GM21786 (cell line): ENCODE measurements at regions not wholly inside any gene's neighbourhood (a gene's known extent, or its start where the extent isn't known, plus 50 kb on each side); places are given as distances from the start of the nearest gene placed in this dataset.
"Not testable (repeated sequence)": the region's sequence is repeated elsewhere in the genome, so short reads cannot be mapped to it uniquely, and the experiment has no call there.

Experiments used
- ATAC-seq: cut with Tn5 transposase; IDR thresholded peaks from one replicate; pipeline ENCODE4 v1.9.1; 2021; ENCODE audit not compliant: unreplicated experiment

- not testable (repeated sequence) for ATAC-seq
Measured at GRCh38 chr16:16448423-16448822, 69.5 kb downstream of the NPIPA7 start.

GRCh38 chr16:16449712-16450237, 70.8 kb downstream of the NPIPA7 start:
- not testable (repeated sequence) for ATAC-seq

- not testable (repeated sequence) for ATAC-seq
Measured at GRCh38 chr16:16451721-16452410, 72.9 kb downstream of the NPIPA7 start.

GRCh38 chr16:16458579-16458978, 79.6 kb downstream of the NPIPA7 start:
- not testable (repeated sequence) for ATAC-seq

GRCh38 chr16:16463792-16464191, 84.9 kb downstream of the NPIPA7 start:
- ATAC-seq = not testable (repeated sequence)

GRCh38 chr16:16488919-16489318, 110.0 kb downstream of the NPIPA7 start:
- ATAC-seq = not testable (repeated sequence)

- not testable (repeated sequence) for ATAC-seq
Measured at GRCh38 chr16:16489466-16489865, 110.5 kb downstream of the NPIPA7 start.

GRCh38 chr16:16494114-16494513, 115.2 kb downstream of the NPIPA7 start:
- not testable (repeated sequence) for ATAC-seq

- ATAC-seq = not testable (repeated sequence)
Measured at GRCh38 chr16:16494998-16495397, 116.1 kb downstream of the NPIPA7 start.

- ATAC-seq = not testable (repeated sequence)
Measured at GRCh38 chr16:16499875-16500274, 120.9 kb downstream of the NPIPA7 start.

GRCh38 chr16:16507041-16507440, 128.1 kb downstream of the NPIPA7 start:
- not testable (repeated sequence) for ATAC-seq

GRCh38 chr16:16508344-16508743, 129.4 kb downstream of the NPIPA7 start:
- ATAC-seq = not testable (repeated sequence)

GRCh38 chr16:16519395-16519794, 140.5 kb downstream of the NPIPA7 start:
- ATAC-seq = not testable (repeated sequence)

GRCh38 chr16:16521239-16522002, 142.5 kb downstream of the NPIPA7 start:
- not testable (repeated sequence) for ATAC-seq

GRCh38 chr16:16526998-16527397, 148.1 kb downstream of the NPIPA7 start:
- ATAC-seq = not testable (repeated sequence)

- ATAC-seq = not testable (repeated sequence)
Measured at GRCh38 chr16:16530744-16531143, 151.8 kb downstream of the NPIPA7 start.

GRCh38 chr16:16535565-16535964, 156.6 kb downstream of the NPIPA7 start:
- ATAC-seq = not testable (repeated sequence)

GRCh38 chr16:16536151-16536550, 157.2 kb downstream of the NPIPA7 start:
- not testable (repeated sequence) for ATAC-seq

GRCh38 chr16:16549710-16550109, 170.8 kb downstream of the NPIPA7 start:
- ATAC-seq = not testable (repeated sequence)

- not testable (repeated sequence) for ATAC-seq
Measured at GRCh38 chr16:16550824-16551223, 171.9 kb downstream of the NPIPA7 start.

GRCh38 chr16:16552819-16553340, 173.9 kb downstream of the NPIPA7 start:
- not testable (repeated sequence) for ATAC-seq
